ENCODE measurements at regions not wholly inside any gene's neighbourhood (a gene's known extent, or its start where the extent isn't known, plus 50 kb on each side); places are given as distances from the start of the nearest gene placed in this dataset.

DNA sequence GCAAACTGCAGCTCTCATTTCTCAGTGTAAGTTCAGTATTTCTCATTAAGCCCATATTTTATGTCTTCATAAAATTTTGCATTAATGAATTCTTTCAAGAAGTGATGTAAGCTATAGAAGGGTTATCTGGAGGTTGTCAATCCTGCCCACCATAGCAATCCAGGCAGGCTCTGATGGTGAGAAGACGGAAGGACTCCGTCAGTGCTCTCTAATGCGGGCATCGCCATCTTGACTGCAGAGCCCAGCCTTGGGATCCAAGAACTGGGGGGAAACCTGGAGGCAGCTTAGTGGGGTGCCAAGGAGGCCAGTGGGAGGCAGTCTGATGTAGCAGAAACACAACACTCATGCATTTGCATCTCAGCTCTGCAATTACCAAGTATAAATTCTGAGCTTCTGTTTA is 707.4 kb upstream of the NRP1 start:
- no peaks in the 10 kb centered on the region for H4K20me1 ChIP-seq (replicated peaks in 1 of 2; ENCODE audit: control insufficient read depth in 1 of 2, insufficient read depth in 2 of 2, low read length in 2 of 2)
- FAIRE-seq (no peak), DNase-seq (ENCODE audit: low read depth in 1 of 2, low spot score in 2 of 2) (no peak)
- H3K56ac ChIP-seq (replicated peaks; ENCODE audit: insufficient read length, low read depth, low read length): no peak overlapping the region
- H3K4ac ChIP-seq (replicated peaks; ENCODE audit: insufficient read length, low read depth, low read length): no peak overlapping the region
- TF ChIP-seq POU5F1 (IDR thresholded peaks at IDR 0.05; ENCODE audit: low read depth, low read length): no peak
- no peak for TF ChIP-seq ZNF274 (IDR thresholded peaks at IDR 0.05; ENCODE audit: borderline replicate concordance, extremely low read depth, low read length)
- no peak for TF ChIP-seq FOSL1 (IDR thresholded peaks at IDR 0.05; ENCODE audit: insufficient read depth, low read depth, low read length)
- H3K4me1 ChIP-seq (replicated peaks in 1 of 4; ENCODE audit: control insufficient read depth in 3 of 4, insufficient read depth in 4 of 4, low read length in 3 of 4): no peaks in the 10 kb centered on the region
- H3K14ac ChIP-seq (ENCODE audit: insufficient read length): no peak overlapping the region
- no peak overlapping the region for H2BK12ac ChIP-seq (ENCODE audit: low read depth, low read length)
- 96% methylated on average over 4 of the region's 4 CpGs; no CpG with 5 or more reads in 1 of the 2 experiments for WGBS, 2 experiments (ENCODE audit: extremely low coverage in 1 of 2, insufficient coverage in 1 of 2, insufficient read length in 1 of 2, insufficient replicate concordance in 2 of 2, low coverage in 1 of 2, low lambda C conversion rate in 2 of 2, missing lambda C conversion rate in 1 of 2)
- H2AK5ac ChIP-seq (ENCODE audit: low read depth, low read length): no peak overlapping the region
- no peak overlapping the region for H4K8ac ChIP-seq (ENCODE audit: extremely low read depth, insufficient read depth, low read length)
- H3K36me3 ChIP-seq (ENCODE audit: control insufficient read depth in 2 of 4, insufficient read depth in 4 of 4, low read length in 3 of 4): no peaks in the 10 kb centered on the region; a peak in 1 of 8 replicates
- H2BK120ac ChIP-seq (replicated peaks; ENCODE audit: low read depth, low read length): no peak overlapping the region
- no peak overlapping the region for H3K4me2 ChIP-seq (ENCODE audit: insufficient read depth in 1 of 2, low read depth in 2 of 2, low read length in 2 of 2)
- H2BK5ac ChIP-seq (ENCODE audit: low read depth, low read length): no peak overlapping the region
- H3K18ac ChIP-seq (ENCODE audit: extremely low read depth, low read length): no peak overlapping the region
- ChIA-PET POLR2A (ENCODE audit: partially characterized antibody) (no interaction called here), CTCF (ENCODE audit: partially characterized antibody) (interaction anchor here (0.6 to 0.7 kb wide), 2 partner anchors 15 to 43 kb away, joined by 3 to 5 read pairs; no protein-coding TSS in a partner anchor)
- no peak overlapping the region for H2AFZ ChIP-seq (ENCODE audit: low read length)
- no peak overlapping the region for H3K9ac ChIP-seq (replicated peaks in 1 of 4; ENCODE audit: extremely low read depth in 1 of 4, low read depth in 3 of 4, low read length in 3 of 4)
- H2BK15ac ChIP-seq (ENCODE audit: low read length): no peak overlapping the region
- H3K23me2 ChIP-seq (ENCODE audit: low read depth, low read length): no peaks in the 10 kb centered on the region
- no peak overlapping the region for H3K27ac ChIP-seq (ENCODE audit: low read depth, low read length)
- H4K5ac ChIP-seq (ENCODE audit: insufficient read length, low read depth, low read length): no peak overlapping the region
- H3K79me1 ChIP-seq (ENCODE audit: low read depth, low read length): no peaks in the 10 kb centered on the region
- no peaks in the 10 kb centered on the region; a peak in 1 of 7 replicates for H3K27me3 ChIP-seq (replicated peaks in 1 of 4; ENCODE audit: control insufficient read depth in 3 of 4, extremely low read depth in 1 of 4, insufficient read depth in 3 of 4, low read length in 3 of 4)
- no peaks in the 10 kb centered on the region for H3K9me3 ChIP-seq (ENCODE audit: insufficient read depth in 2 of 2, low read depth in 1 of 2, low read length in 1 of 2)
- no peak overlapping the region for H3K23ac ChIP-seq (ENCODE audit: insufficient read length)
- no peak overlapping the region for H2BK20ac ChIP-seq (ENCODE audit: low read length)
- no peaks in the 10 kb centered on the region for H3K79me2 ChIP-seq (ENCODE audit: control insufficient read depth in 1 of 2, insufficient read depth in 2 of 2, low read length in 2 of 2)
- H3K4me3 ChIP-seq (ENCODE audit: extremely low read depth in 1 of 4, insufficient read depth in 2 of 4, low read depth in 3 of 4, low read length in 4 of 4): no peak overlapping the region
- no peak overlapping the region for H4K91ac ChIP-seq (replicated peaks; ENCODE audit: insufficient read length, low read length)

Measured in H1 (cell line).